OCI-LY7 (cell line): ENCODE measurements at regions not wholly inside any gene's neighbourhood (a gene's known extent, or its start where the extent isn't known, plus 50 kb on each side); places are given as distances from the start of the nearest gene placed in this dataset.

ENCODE experiments used
- BruUV-seq: library from RNA; stranded (reverse); fragments of 400-500 nt; replicated peaks from 2 replicates; lab custom pipeline; 2021; lab: Mats Ljungman, UMichigan
- CTCF ChIA-PET: fragments of 300-600 bp; sonication (Branson Sonifier 250); formaldehyde crosslinking; loops from one replicate; lab custom pipeline; 2022; ENCODE audit warnings: antibody characterized with exemption; ENCODE audit not compliant: unreplicated experiment; lab: Charles Lee
- POLR2A ChIA-PET: fragments of 300-600 bp; sonication (Branson Sonifier 250); formaldehyde crosslinking; loops from one replicate; lab custom pipeline; 2022; ENCODE audit warnings: antibody characterized with exemption; lab: Charles Lee
- DNase-seq: peaks from one replicate; pipeline ENCODE4 v3.0.0-alpha.2; 2015; ENCODE audit warnings: low spot score
- H2AFZ ChIP-seq: fragments of 200-600 bp; sonication (generic), shearing (Covaris generic); 2 replicates; pipeline ENCODE4 v1.6.1; 2014; ENCODE audit warnings: mild to moderate bottlenecking, antibody characterized with exemption, low read length, moderate library complexity
- H3K27ac ChIP-seq: fragments of 200-600 bp; sonication (generic); 2 replicates; pipeline ENCODE4 v1.5.1; 2014; ENCODE audit warnings: mixed run types, low read depth, mild to moderate bottlenecking, moderate library complexity, low read length, inconsistent platforms; ENCODE audit not compliant: poor library complexity, severe bottlenecking
- H3K36me3 ChIP-seq: fragments of 200-600 bp; sonication (generic); 2 replicates; pipeline ENCODE4 v1.6.1; 2014; ENCODE audit warnings: mild to moderate bottlenecking, antibody characterized with exemption, low read length, moderate library complexity, mixed read lengths; ENCODE audit not compliant: insufficient read depth
- H3K4me1 ChIP-seq: fragments of 200-600 bp; sonication (generic); 2 replicates; pipeline ENCODE4 v1.5.1; 2014; ENCODE audit warnings: mild to moderate bottlenecking, low read length; ENCODE audit not compliant: insufficient read depth, poor library complexity, severe bottlenecking
- H3K4me2 ChIP-seq: fragments of 200-600 bp; sonication (generic); 2 replicates; pipeline ENCODE4 v1.6.1; 2014; ENCODE audit warnings: mild to moderate bottlenecking, low read length
- H3K4me3 ChIP-seq: fragments of 200-600 bp; sonication (generic); 2 replicates; pipeline ENCODE4 v1.5.1; 2014; ENCODE audit warnings: mild to moderate bottlenecking, low read depth, low read length; ENCODE audit not compliant: poor library complexity, severe bottlenecking
- H3K79me2 ChIP-seq: fragments of 200-600 bp; sonication (generic); 2 replicates; pipeline ENCODE4 v1.6.1; 2016; ENCODE audit warnings: low read depth, mild to moderate bottlenecking, low read length, moderate library complexity, mixed read lengths; ENCODE audit not compliant: insufficient read depth
- H3K9me2 ChIP-seq: fragments of 200-600 bp; sonication (generic); 2 replicates; pipeline ENCODE4 v1.6.1; 2016; ENCODE audit warnings: mild to moderate bottlenecking, low read length, mixed read lengths; ENCODE audit not compliant: insufficient read depth
- H3K9me3 ChIP-seq: fragments of 200-600 bp; sonication (generic); 2 replicates; pipeline ENCODE4 v1.6.1; 2014; ENCODE audit warnings: mild to moderate bottlenecking, mixed run types, low read length, mixed read lengths
- H4K20me1 ChIP-seq: fragments of 200-600 bp; sonication (generic); 2 replicates; pipeline ENCODE4 v1.6.1; 2014; ENCODE audit warnings: mild to moderate bottlenecking, antibody characterized with exemption, low read length, moderate library complexity, mixed read lengths; ENCODE audit not compliant: insufficient read depth
- CTCF ChIP-seq: fragments of 200-600 bp; sonication (generic); conservative IDR thresholded peaks from 2 replicates; pipeline ENCODE4 v1.5.1; 2014; ENCODE audit warnings: mild to moderate bottlenecking, antibody characterized with exemption, low read length, moderate library complexity, mixed read lengths
- EZH2phosphoT487 ChIP-seq: fragments of 200-600 bp; sonication (generic); IDR thresholded peaks from 2 replicates; pipeline ENCODE4 v1.6.1; 2018; ENCODE audit warnings: low read depth, borderline replicate concordance, mild to moderate bottlenecking, mixed run types, antibody characterized with exemption, low read length, moderate library complexity, mixed read lengths
- intact Hi-C: fragments of 100-400 bp; cut with micrococcal nuclease; formaldehyde crosslinking; loops from one replicate; pipeline ENCODE4 v1.10.0; 2022; ENCODE audit not compliant: unreplicated experiment

GRCh38 chr11:92451063-92451462 lies 226.4 kb downstream of the FAT3 start:
- Histone ChIP-seq H3K9me3 (no peaks in the 10 kb centered on the region), H2AFZ (no peak overlapping the region), H3K9me2 (no peaks in the 10 kb centered on the region), H3K4me1 (no peaks in the 10 kb centered on the region), H3K36me3 (no peaks in the 10 kb centered on the region), H3K4me2 (no peak overlapping the region), H3K27ac (no peak overlapping the region), H3K4me3 (no peak overlapping the region), H4K20me1 (no peaks in the 10 kb centered on the region), H3K79me2 (no peaks in the 10 kb centered on the region)
- no peak for TF ChIP-seq CTCF
- no peak for TF ChIP-seq EZH2phosphoT487
- no TSS peak for BruUV-seq
- CTCF ChIA-PET: no interaction called here
- no peak for DNase-seq
- intact Hi-C loops: no loop called here
- POLR2A ChIA-PET: interaction anchor here (0.7 kb wide), 1 partner anchor 65 kb away, joined by 3 read pairs; no protein-coding TSS in a partner anchor

DNA sequence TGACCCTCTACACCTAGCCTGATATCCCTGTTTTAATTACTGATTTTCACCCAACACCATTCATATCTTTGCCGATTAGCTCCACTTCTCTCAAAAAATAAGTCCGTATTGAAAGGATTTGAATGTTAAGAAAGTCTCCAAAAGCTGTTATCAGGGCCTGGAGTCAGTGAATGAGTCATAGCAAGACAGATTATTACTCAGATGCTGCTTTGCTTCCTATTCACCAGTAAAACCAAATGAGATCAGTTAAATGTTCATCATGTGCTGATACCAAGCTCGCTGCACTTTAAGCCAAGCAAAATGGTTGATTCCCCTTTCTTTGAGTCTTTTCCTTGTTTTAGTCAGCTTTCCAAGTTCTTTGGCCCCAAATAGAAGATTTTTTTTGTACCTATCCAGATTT lies 228.4 kb downstream of the FAT3 start:
- H3K9me2 ChIP-seq: no peaks in the 10 kb centered on the region
- POLR2A ChIA-PET: interaction anchor here (0.7 to 0.9 kb wide), 2 partner anchors 9 to 47 kb away, joined by 3 to 4 read pairs; no protein-coding TSS in a partner anchor
- no peak overlapping the region for H3K27ac ChIP-seq
- no peak overlapping the region for H3K4me3 ChIP-seq
- H3K4me1 ChIP-seq: no peaks in the 10 kb centered on the region
- H3K4me2 ChIP-seq: no peak overlapping the region
- H3K36me3 ChIP-seq: no peaks in the 10 kb centered on the region
- intact Hi-C loops: no loop called here
- BruUV-seq: no TSS peak
- CTCF ChIA-PET: no interaction called here
- no peaks in the 10 kb centered on the region for H3K9me3 ChIP-seq
- no peaks in the 10 kb centered on the region for H4K20me1 ChIP-seq
- no peak for DNase-seq
- H2AFZ ChIP-seq: no peak overlapping the region
- H3K79me2 ChIP-seq: no peaks in the 10 kb centered on the region
- TF ChIP-seq EZH2phosphoT487 (no peak), CTCF (no peak)

GRCh38 chr11:92455210-92455790 lies 230.7 kb downstream of the FAT3 start:
- no peaks in the 10 kb centered on the region for H3K9me2 ChIP-seq
- no peaks in the 10 kb centered on the region for H3K36me3 ChIP-seq
- H3K9me3 ChIP-seq: no peaks in the 10 kb centered on the region
- POLR2A ChIA-PET: no interaction called here
- no peak overlapping the region for H2AFZ ChIP-seq
- no peaks in the 10 kb centered on the region for H3K79me2 ChIP-seq
- no peaks in the 10 kb centered on the region for H4K20me1 ChIP-seq
- no peak overlapping the region for H3K27ac ChIP-seq
- no peak for DNase-seq
- H3K4me2 ChIP-seq: no peak overlapping the region
- intact Hi-C loops: no loop called here
- H3K4me1 ChIP-seq: no peaks in the 10 kb centered on the region
- no TSS peak for BruUV-seq
- TF ChIP-seq EZH2phosphoT487 (no peak), CTCF (no peak)
- CTCF ChIA-PET: no interaction called here
- no peak overlapping the region for H3K4me3 ChIP-seq
